ENCODE measurements at regions not wholly inside any gene's neighbourhood (a gene's known extent, or its start where the extent isn't known, plus 50 kb on each side); places are given as distances from the start of the nearest gene placed in this dataset.

DNA sequence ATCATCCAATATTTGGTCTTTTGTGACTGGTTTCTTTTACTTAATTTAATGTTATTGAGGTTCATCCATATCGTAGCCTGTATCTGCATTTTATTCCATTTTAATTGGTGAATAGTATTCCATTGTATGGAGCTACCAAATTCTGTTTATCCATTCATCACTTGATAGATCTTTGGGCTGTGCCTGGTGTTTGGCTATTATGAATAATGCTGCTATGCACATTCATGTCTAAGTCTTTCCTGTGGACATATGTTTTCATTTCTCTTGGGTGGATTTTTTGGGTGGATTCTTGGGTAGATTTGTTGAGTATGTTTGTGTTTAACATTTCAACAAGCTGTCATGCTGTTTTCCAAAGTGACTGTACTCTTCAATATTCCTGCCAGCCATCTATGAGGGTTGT is 52.5 kb upstream of the NEDD4L start:
- DNase-seq: no peak

DNA sequence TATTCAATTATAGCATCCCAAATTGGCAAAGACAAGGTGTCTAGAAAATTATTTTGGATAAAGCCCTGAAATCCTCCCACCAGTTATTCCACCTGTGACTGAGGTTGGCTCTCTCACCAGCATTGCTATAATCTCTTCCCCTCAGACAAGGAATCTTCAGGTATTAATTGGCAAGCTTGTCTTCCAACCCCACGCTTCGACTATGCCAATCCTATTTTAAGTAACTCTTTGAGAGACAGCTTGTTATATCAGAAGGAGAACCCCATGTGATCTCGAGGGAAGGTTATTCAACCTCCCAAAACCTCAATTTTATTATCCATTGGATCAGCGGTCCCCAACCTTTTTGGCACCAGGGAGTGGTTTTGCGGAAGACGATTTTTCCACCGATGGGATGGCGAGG is 54.5 kb upstream of the NEDD4L start:
- DNase-seq: no peak

DNA sequence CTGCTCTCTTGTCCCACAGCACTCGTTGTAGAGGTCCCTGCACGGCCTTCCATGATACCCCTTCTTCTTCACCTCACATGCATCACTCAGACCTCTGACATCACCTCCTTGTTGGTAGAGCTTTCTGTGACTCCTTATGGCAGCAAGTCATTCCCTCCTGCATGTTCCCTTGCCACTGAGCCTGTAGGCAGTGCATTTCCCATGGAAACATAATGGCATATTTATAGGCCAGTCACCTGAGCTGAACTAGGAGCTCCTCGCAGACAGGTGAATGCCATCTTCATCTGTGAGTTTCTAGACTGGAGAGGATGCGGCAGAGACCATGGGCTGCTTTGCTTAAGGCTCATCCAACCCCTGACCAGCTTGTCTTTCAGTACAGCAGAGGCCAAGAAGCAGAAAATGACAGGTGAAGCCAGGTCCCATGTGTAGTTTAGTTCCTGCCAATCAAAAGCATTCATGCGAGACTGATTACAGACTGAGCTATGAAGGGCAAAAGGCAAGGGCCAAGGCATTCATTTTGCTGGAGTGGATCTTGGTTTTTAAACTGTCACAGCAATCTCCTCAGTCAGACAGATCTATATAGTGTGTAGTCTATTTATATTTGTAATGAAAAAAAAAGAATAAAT is 59.4 kb upstream of the NEDD4L start:
- DNase-seq: no peak

DNA sequence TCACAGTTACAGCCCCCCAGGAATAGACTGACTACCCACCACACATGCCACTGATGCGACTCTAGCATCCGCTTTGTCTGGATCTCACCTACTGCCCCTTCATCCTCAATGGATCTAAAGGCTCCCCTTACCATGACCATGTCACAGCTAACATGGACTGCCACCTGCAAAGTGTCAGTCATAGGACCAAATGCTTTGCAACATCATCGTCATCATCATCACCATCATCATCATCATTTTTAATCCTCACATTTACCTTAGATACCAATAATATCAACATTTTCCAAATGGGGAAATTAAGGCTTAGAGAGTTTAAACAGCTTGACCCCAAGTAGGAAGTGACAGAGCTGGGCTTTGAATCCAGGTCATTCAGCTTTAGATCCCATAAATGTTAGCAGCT is 60.1 kb upstream of the NEDD4L start:
- DNase-seq: no peak

DNA sequence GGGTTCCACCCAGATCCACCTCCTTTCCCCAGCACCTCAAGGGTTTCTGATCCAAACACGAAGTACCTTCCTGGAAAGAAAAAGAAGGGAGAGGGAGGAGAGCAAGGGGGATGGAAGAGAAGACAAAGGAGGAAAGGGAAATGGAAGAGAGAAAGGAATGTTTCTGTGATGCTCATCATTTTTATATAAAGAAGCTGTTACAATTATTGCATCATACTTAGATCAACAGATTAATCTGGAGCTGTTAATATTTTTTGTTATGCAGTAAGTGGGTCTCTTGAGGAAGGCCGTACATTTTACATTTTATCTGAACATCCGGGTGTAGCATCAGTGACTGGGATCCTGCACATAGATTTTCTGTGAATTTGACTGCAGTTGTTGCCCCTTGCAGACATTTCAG is 60.6 kb upstream of the NEDD4L start:
- no peak for DNase-seq

DNA sequence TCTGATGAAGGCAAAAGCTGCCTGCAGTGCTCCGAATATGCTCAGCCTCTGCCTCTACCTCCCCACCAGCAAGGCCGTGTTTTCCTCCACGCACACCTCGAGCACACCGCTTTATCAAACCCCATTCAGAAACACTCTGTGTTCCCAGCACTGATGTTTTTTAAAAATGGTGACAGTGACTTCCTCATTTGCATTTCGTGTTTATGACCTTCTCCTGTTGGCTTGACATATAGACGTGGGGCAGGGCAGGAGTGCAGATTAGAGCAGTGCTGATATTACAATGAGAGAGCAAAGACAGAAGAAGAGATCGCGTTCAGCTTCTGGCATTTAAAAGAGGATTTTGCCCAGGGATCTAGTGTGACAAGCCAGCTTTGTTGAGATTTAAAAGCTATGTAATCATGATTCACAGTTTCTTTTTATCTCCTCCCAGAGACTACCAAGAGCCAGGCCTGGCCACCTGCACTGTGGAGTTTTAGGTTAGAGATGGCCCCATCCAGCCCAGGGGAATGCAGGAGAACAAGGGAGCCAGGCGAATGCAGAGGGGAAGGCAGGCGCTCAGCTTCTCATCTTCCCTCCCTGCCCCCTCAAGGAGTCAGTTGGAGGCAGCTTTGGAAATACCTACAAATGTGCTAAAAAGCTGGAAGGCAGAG is 61.5 kb upstream of the NEDD4L start:
- no peak for DNase-seq

DNA sequence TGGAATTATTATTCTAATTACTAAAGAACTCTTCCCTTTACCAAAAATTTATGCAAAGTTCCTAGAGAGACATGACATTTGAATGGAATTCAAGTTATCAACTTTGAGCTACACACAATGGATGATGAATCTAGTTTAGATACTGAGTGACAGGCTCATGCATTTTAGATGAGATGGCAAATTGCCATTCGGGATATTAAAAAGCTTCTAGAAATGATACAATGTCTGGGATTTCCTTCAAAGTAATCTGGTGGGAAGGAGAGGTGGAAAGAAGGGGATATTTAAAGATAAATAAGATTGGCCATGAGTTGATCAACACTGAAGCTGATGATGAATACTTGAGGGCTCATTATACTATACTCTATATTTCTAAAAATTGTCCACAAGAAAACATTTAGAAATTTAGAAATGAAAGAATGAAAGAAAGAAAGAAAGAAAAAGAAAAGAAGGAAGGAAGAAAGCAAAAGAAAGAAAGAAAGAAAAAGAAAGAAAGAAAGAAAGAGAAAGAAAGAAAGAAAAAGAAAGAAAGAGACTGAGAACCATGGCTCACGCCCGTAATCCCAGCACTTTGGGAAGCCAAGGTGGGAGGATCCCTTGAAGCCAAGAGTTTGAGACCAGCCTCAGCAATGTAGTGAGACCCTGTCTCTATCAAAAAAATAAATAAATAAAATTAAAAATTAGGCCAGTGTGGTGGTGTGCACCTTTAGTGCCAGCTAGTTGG is 62.6 kb upstream of the NEDD4L start:
- DNase-seq: no peak

DNA sequence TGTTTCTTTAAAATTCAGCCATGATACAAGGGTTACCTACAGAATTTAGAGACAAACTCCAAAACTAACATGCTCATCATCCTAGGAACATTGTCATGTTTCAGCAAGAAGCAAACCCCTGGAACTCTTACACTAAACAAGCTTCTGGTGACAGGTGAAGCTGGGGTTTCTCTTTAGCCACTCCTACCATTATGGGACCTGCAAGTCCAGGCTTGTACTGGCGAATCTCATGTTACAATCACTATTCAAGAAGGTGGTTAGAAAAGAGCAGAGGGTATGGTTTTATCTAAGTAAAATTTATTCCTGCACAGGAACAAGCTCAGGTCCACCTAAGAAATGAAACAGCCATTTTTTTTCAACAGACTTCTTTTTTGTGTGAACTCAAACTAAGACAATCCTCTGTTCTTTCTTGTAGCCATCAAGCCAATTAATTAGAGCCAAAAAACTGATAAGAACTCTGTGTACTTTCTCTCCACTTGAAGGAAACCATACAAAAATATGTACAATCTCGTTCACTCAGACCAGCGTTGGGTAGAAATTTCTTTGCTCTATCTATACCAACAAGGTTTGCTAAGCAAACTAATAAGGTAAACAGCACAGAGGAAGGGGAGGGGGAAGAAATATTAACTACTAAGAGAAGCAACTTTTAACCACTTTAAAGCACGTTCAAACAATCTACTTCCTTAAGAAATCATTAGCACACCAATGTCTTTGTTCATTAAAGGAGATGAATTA is 63.3 kb upstream of the NEDD4L start:
- DNase-seq: no peak

DNA sequence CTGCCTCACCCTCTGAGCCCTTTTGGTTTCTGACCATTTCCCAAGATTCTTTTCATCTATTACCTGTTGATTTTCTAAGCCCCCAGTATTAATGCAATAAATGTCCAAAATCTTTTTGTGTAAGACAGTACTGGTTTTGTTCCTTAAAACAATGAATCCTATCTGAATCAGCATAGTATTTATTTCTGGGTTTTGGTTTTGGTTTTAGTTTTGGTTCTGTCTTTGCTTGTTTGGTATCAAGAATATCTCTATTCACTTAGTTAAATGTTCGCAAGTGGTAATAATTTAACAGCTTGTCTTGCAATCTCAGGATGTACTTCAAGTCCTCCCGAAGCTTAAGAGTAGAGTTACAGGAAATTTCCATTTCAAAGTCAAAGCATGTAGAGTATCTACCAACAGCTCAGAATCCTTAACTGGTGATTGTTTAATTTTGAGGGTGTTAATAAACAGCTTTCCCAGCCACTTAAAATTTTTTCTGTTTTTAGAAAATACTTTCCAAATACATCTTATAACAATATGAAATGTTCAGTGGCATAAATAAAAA is 67.7 kb upstream of the NEDD4L start:
- peak; percentile 13 to 66 (median 50) for DNase-seq

DNA sequence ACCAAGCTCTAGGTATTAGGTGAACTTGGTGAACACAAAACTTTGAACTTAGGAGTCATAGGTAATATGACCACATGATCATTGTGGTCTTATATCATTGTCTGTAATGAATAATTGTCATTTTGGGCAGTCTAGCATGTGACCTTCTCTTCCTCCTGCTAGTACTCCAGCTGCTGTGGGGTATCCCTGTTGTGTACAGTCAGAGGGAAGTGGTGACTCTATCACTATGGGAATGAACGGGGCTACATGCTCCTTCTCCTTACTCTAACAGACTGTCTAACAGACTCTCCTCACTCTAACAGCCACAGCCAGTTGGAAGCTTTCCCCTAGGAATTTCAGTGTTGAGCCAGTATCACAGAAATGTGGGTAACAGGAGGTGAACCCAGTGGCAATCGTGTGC is 68.2 kb upstream of the NEDD4L start:
- peak; percentile 63 to 78 (median 71) for DNase-seq

DNA sequence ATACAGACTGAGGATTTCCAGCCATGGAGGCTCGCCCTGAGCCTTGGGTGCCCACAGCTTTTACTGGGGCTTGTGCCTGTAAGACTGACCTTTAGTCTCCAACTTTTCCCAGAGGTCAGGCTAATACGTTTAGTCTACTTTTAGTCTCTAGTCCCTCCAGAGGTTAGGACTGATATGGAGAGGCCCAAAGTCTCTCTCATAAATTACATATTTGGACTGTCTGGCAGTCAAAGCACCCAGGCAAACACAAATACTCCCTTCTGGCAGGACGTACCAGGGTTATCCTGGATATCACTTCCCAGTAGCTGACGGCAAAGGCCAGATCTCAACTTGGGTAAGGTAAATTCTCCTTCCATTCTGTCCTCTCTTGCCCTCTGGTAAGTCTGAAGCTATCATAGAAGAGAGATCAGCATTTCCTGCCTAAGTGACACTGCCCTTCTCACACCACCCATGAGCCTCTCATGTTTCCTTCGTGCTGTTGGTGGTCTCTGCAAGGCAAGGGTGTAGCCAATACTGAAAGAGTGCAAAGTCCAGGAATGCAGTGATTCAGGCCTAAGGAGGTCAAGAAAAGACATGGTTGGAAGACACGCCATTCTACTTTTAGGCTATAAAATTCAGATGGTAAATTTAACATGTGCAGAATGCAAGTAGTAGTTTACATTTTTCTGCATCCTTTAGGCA is 69.3 kb upstream of the NEDD4L start:
- no peak for DNase-seq

DNA sequence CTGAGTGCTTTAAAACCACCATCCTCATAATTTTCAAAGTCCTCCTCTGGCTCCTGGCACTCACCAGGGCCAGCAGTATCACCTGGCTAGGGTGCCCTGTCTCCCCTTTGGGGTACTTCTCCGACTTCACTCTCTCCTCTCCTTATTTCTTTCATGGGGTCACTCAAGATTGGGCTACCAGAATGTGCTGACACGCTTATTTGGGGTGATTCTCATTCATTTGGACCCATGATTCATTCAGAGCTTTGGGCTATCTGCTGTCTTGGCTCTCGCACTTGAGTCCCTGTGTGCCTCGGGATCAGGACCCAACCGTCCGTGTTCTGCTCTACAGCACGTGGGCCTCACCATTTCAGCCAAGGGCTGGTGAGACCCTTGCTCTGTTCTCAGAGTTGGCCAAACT is 70.1 kb upstream of the NEDD4L start:
- no peak for DNase-seq

DNA sequence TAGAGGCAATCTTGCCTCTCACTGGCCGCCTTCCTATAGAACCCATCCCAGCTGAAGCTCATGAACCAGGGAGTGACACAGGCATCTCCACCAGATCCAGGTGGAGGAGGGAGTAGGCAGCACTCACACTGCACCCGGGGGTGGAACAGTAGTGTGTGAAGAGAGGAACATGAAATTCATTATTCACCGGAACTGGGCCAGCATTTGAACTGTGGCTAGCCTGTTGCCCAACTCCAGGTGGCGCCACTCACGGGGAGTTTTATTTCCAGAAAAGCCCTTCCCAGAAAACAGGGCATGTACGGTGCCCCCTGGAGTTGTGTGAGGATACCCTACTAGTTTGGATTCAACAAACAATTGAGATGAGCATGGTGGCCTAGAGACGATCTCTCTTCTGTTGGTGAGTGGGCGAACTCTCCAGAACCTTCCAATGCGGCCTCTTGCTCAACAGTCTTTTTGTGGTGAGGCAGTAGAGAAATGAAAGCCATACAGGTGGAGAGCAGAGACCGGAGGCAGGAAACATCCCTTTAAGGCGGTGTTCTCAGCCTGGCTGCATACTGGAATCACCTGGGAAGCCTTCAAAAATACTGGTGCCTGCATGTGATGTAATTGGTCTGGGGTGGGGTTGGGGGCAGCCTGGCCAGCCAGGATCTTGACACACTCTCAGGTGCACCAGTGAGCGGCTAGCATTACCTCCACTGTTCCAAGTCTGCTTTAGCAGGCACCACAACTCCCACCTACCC is 73.5 kb upstream of the NEDD4L start:
- DNase-seq: peak; percentile 17 to 44 (median 26)

DNA sequence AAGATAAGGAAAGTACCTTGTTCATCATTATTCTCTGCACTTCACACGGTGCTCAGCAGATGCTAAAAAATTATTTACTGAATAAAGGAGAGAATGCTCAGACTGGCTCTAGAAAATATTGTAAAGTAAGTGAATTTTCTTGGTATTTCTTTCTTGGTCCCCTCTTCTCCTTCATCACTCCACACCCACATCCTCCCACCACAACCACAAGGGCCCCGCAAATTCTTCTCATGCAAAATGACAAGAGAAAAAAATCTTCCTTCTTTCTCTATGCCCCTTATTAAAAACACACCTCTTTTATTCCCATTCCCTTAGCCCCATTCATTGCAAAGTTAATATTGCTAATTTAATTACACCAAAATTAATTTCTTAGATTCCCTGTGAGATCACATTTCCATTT is 74.2 kb upstream of the NEDD4L start:
- no peak for DNase-seq

DNA sequence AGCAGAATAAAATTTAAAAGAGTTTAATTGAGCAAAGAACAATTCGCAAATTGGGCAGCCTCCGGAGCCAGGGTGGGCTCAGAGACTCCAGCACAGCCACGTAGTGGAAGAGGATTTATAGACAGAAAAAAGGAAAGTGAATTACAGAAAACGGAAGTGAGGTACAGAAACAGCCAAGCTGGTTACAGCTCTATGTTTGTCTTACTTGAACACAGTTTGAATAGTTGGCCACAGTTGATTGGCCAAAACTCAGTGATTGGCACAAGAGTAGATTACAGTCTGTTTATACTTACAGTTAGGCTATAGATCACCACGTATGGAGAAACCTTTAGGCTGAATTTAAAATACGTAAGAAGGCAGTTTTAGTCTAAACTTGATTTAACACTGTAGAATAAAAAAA is 78.8 kb upstream of the NEDD4L start:
- DNase-seq: no peak

DNA sequence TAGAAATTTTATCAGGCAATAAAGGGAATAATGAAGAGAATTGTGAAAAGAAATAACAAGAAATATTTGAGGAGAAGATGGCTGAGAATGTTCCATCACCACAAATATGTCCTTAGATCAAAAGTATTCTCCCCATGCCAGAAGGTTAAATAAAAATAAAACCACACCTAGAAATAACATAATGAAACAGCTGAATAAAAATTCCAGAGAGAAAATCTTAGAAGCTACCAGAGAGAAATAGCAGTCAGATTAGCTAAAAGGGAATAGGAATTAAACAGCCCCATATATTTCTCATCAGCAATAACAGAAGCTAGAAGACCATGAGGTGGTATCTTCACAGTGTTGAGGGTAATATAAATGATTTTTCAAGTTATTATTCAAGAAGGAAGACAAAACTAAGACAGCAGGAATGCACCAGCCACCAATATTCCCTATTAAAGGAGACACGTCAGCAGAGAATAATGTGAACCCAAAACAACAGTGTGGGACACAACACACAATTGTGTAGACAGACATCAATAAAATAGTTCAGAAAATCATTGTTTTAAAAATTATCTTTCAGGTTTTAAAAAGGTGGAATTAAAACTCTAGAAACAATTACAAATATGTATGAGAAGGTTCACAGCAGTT is 82.0 kb upstream of the NEDD4L start:
- DNase-seq: no peak

DNA sequence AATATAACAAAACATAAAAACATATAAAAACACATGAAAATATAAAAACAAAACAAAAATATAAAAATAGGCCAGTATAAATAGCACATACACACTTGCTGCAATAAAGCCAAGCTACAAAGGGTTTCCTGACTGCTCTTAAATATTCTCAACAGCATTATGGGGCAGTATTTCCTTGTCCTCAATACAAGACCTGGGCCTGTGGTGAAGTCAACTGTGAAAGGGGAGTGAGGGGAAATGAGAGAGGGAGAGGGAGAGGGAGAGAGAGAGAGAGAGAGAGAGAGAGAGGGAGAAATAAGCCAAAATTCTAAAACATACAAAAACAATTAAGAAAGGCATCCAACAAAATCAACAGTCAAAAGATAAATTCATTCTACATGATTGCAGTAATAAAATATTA is 82.6 kb upstream of the NEDD4L start:
- no peak for DNase-seq

DNA sequence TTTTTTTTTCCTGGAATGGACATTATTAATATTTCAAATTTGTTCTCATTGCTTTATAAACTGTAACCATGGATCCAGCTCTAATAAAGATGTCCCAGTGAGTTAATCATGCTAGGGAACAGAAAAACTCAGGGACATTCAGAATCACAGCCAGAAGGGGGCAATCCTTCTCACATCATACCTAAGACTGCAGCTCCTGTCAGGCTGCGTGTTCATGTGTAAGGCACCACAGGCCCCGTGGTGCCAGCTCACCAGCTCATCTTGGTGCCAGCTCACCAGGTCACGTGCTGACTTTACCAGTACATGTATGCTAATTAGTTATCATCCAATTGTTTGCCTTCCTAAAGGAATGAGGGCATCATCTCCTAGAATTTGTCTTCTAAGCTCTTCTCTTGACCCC is 84.7 kb upstream of the NEDD4L start:
- peak; percentile 54 to 62 (median 55) for DNase-seq

DNA sequence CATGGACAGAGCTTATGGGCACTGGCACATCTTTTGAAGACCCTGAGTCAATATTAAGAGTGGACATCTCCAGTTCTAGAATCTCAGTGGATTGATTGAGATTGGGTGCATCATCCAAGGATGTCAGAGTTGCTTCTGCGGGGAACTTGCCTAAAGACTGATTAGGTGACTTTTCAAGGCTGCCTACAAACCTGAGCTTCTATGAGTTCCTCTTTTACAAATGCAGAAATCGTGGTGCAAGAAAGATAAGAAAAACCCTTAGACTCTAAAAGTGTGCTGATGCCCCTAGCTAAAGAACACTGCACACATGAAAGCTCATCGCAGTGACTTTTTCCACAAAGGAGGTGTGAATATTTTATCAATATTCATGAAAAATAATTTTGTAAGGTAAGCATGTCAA is 86.8 kb upstream of the NEDD4L start:
- no peak for DNase-seq

DNA sequence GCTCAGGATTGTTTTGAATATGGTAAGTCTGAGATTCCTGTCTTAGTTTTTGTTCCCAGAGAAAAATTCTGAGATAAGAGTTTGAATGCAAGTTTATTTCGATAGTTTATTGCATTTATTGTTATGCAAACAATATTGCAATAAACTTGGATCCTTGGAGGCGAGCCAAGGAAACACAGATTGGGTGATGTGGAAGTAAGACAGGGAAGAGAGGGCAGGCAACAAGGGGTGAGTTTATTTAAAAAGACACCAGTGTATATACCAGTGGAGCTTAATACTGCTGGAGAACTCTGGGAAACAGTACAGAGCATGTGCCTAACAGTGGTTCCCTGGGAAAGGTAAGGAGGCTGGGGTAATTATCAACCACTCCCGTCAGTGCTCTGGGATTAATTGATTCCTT is 87.5 kb upstream of the NEDD4L start:
- DNase-seq: no peak

DNA sequence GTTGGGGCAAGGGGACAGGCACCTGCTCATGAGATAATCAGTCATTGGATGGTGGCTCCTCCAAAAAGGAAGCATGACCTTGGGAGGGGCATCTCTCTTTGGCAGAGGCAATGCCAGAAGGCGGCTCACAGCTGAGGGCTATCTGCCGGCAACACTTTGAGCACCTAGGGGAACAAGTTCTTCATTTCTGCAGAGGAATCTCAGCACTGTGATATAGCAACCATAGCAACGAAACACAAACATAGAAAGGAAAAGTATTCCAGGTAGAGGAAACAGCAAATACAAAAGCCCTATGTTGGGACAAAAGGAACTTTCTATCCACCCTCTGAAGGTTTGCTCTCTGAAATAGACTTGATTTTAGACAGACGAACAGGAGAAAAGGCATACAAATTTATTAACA is 89.1 kb upstream of the NEDD4L start:
- DNase-seq: no peak

DNA sequence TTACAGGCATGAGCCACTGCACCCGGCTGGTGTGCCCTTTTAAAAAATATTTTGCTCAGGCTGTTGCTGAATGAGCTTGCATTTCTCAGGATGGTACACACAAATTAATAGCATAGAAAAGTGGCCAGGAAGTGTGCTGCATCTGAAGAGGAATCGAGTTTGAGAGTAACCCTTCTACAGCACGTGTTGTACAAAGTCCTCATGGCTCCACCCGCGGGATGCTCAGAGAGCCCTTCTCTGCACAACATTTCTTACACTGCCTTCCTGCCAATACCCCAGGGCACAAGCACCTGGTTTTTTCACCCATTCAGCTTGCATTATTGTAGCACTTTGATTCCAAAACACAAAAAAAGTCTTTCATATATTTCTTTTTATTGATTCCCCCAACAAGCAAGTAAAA is 90.1 kb upstream of the NEDD4L start:
- no peak for DNase-seq

All from suppressor macrophage treated with lipopolysaccharide for 1 hour (primary cell).